Panc1 (cell line): ENCODE measurements at regions not wholly inside any gene's neighbourhood (a gene's known extent, or its start where the extent isn't known, plus 50 kb on each side); places are given as distances from the start of the nearest gene placed in this dataset.

Source experiments
- ATAC-seq: fragments of 200-7000 bp; cut with Tn5 transposase; 2 replicates; pipeline ENCODE4 v1.9.1; 2020; ENCODE audit warnings: mild to moderate bottlenecking, moderate library complexity
- BruUV-seq: library from RNA; stranded (reverse); fragments of 400-500 nt; replicated peaks from 2 replicates; lab custom pipeline; 2021; lab: Mats Ljungman, UMichigan
- CTCF ChIA-PET: fragments of 300-600 bp; sonication (Branson Sonifier 250); formaldehyde crosslinking; loops from one replicate; lab custom pipeline; 2022; ENCODE audit warnings: antibody characterized with exemption; lab: Charles Lee
- POLR2A ChIA-PET: fragments of 300-600 bp; sonication (Branson Sonifier 250); formaldehyde crosslinking; loops from one replicate; lab custom pipeline; 2022; ENCODE audit warnings: antibody characterized with exemption; lab: Charles Lee
- DNase-seq: peaks from one replicate; pipeline ENCODE4 v3.0.0-alpha.2; 2010; ENCODE audit warnings: low read depth, low spot score
- H3K27ac ChIP-seq: 2 replicates; pipeline ENCODE4 v1.5.1; 2011; ENCODE audit warnings: mild to moderate bottlenecking, low read length, inconsistent platforms
- H3K27me3 ChIP-seq: fragments of 200-500 bp; sonication (Bioruptor generic); 2 replicates; pipeline ENCODE4 v1.6.0; 2014; ENCODE audit warnings: low read length, inconsistent platforms; ENCODE audit not compliant: control insufficient read depth, insufficient read depth
- H3K36me3 ChIP-seq: fragments of 200-500 bp; sonication (Bioruptor generic); 2 replicates; pipeline ENCODE4 v1.5.1; 2014; ENCODE audit warnings: inconsistent platforms, mild to moderate bottlenecking, low read length, moderate library complexity; ENCODE audit not compliant: control insufficient read depth, insufficient read depth
- H3K4me1 ChIP-seq: 2 replicates; pipeline ENCODE4 v1.5.1; 2011; ENCODE audit warnings: inconsistent platforms, mild to moderate bottlenecking, low read length, moderate library complexity; ENCODE audit not compliant: control insufficient read depth, insufficient read depth
- H3K4me3 ChIP-seq, 2 experiments: 2 replicates each; pipeline ENCODE4 v1.5.1; 2011 to 2012; ENCODE audit warnings: low read depth in 2 of 2, low read length in 2 of 2, mild to moderate bottlenecking in 2 of 2, inconsistent platforms in 1 of 2, moderate library complexity in 1 of 2
- H3K9me3 ChIP-seq: fragments of 200-500 bp; sonication (Bioruptor generic); 2 replicates; pipeline ENCODE4 v1.5.1; 2014; ENCODE audit warnings: low read depth, mild to moderate bottlenecking, inconsistent platforms, low read length, moderate library complexity; ENCODE audit not compliant: control insufficient read depth, insufficient read depth
- POLR2AphosphoS5 ChIP-seq: IDR thresholded peaks from 2 replicates; pipeline ENCODE4 v1.6.1; 2012; ENCODE audit warnings: mild to moderate bottlenecking, low read depth, low read length, moderate library complexity
- REST ChIP-seq, 2 experiments: IDR thresholded peaks; 2 replicates each; pipeline ENCODE4 v1.6.1; 2011 to 2012; ENCODE audit warnings: low read depth in 2 of 2, control low read depth in 1 of 2, low read length in 1 of 2, mild to moderate bottlenecking in 1 of 2, moderate library complexity in 1 of 2; ENCODE audit not compliant: insufficient read depth in 1 of 2
- SIN3A ChIP-seq: IDR thresholded peaks from 2 replicates; pipeline ENCODE4 v1.6.1; 2012; ENCODE audit warnings: low read depth, mild to moderate bottlenecking, low read length, moderate library complexity, borderline replicate concordance; ENCODE audit not compliant: insufficient read depth
- TCF7L2 ChIP-seq: IDR thresholded peaks from 2 replicates; pipeline ENCODE4 v1.6.1; 2011; ENCODE audit warnings: mild to moderate bottlenecking, low read depth, low read length, inconsistent platforms
- in situ Hi-C: cut with HindIII; loops from 2 replicates; pipeline ENCODE4 v1.10.0; 2016; ENCODE audit warnings: low sequenced_read_pairs, low pct_unique_long_range_greater_than_20kb
- intact Hi-C: fragments of 100-400 bp; cut with micrococcal nuclease; formaldehyde crosslinking; loops from one replicate; pipeline ENCODE4 v1.10.0; 2022; ENCODE audit not compliant: unreplicated experiment
- TF ChIP-seq, protein P1 (sequence below): fragments of 450-650 bp; IDR thresholded peaks from 2 replicates; pipeline ENCODE4 v1.5.1; 2017; ENCODE audit warnings: mild to moderate bottlenecking

GRCh38 chr6:92114797-92115196 lies 1304.6 kb downstream of the EPHA7 start:
- ChIA-PET CTCF (no interaction called here), POLR2A (no interaction called here)
- intact Hi-C loops = no loop called here
- in situ Hi-C loops = no loop called here
- no peaks in the 10 kb centered on the region for H3K36me3 ChIP-seq
- TF ChIP-seq SIN3A = no peak
- no peak for TF ChIP-seq POLR2AphosphoS5
- no peak for DNase-seq
- ATAC-seq = no peak
- no peak overlapping the region for H3K27ac ChIP-seq
- H3K4me3 ChIP-seq = no peak overlapping the region
- no peaks in the 10 kb centered on the region for H3K27me3 ChIP-seq
- no peaks in the 10 kb centered on the region for H3K9me3 ChIP-seq
- H3K4me1 ChIP-seq = no peaks in the 10 kb centered on the region
- BruUV-seq = no TSS peak

DNA sequence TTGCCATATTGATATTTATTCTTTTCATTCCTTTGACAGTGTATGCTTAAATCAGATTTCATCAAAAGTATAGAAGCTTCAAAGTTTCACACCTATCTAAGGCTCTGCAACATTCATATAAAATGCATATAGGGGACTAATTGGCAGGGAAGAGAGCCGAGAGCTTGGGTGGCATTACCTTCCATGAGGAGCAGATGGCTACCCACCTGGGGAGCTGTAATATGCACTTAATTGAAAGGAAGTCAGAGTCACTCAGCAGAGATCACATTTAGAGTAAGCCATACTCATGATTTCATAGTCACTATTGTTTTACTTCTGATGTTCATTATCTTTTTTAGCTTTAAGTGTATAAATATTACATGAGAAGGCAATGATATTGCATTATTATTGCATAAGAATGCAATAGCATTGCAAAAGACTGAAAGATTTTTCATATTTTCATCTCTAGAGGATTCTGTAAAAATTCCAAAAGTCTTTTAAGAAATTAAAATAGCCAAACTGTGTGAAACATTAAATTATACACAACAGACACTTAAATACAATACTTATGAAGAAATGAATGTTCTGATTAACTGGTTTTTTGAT lies 1305.2 kb downstream of the EPHA7 start:
- no peaks in the 10 kb centered on the region for H3K9me3 ChIP-seq
- ChIA-PET POLR2A (no interaction called here), CTCF (no interaction called here)
- TF ChIP-seq, protein P1, sequence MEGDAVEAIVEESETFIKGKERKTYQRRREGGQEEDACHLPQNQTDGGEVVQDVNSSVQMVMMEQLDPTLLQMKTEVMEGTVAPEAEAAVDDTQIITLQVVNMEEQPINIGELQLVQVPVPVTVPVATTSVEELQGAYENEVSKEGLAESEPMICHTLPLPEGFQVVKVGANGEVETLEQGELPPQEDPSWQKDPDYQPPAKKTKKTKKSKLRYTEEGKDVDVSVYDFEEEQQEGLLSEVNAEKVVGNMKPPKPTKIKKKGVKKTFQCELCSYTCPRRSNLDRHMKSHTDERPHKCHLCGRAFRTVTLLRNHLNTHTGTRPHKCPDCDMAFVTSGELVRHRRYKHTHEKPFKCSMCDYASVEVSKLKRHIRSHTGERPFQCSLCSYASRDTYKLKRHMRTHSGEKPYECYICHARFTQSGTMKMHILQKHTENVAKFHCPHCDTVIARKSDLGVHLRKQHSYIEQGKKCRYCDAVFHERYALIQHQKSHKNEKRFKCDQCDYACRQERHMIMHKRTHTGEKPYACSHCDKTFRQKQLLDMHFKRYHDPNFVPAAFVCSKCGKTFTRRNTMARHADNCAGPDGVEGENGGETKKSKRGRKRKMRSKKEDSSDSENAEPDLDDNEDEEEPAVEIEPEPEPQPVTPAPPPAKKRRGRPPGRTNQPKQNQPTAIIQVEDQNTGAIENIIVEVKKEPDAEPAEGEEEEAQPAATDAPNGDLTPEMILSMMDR = no peak
- TF ChIP-seq TCF7L2 (no peak), SIN3A (no peak), POLR2AphosphoS5 (no peak), REST (IDR thresholded peaks at IDR 0.05; ENCODE audit: insufficient read depth in 1 of 2, low read depth in 2 of 2, low read length in 1 of 2) (no peak)
- no peak overlapping the region for H3K27ac ChIP-seq
- in situ Hi-C loops (no loop called here), intact Hi-C loops (no loop called here)
- H3K4me1 ChIP-seq = no peaks in the 10 kb centered on the region
- no peaks in the 10 kb centered on the region for H3K36me3 ChIP-seq
- DNase-seq (no peak), ATAC-seq (no peak)
- no TSS peak for BruUV-seq
- H3K4me3 ChIP-seq = no peak overlapping the region
- H3K27me3 ChIP-seq = no peaks in the 10 kb centered on the region

GRCh38 chr6:92111386-92111785 lies 1308.0 kb downstream of the EPHA7 start:
- Histone ChIP-seq H3K9me3 (no peaks in the 10 kb centered on the region), H3K4me3 (no peak overlapping the region), H3K27me3 (no peaks in the 10 kb centered on the region), H3K36me3 (no peaks in the 10 kb centered on the region), H3K4me1 (no peaks in the 10 kb centered on the region), H3K27ac (no peak overlapping the region)
- TF ChIP-seq REST (IDR thresholded peaks at IDR 0.05; ENCODE audit: insufficient read depth in 1 of 2, low read depth in 2 of 2, low read length in 1 of 2) (no peak), TCF7L2 (no peak), SIN3A (no peak), POLR2AphosphoS5 (no peak)
- TF ChIP-seq, protein P1 = no peak
- in situ Hi-C loops = no loop called here
- ChIA-PET POLR2A (no interaction called here), CTCF (no interaction called here)
- ATAC-seq = no peak
- no TSS peak for BruUV-seq
- no peak for DNase-seq
- intact Hi-C loops = no loop called here
